Retinal pigment epithelial cell (primary cell): ENCODE measurements at regions not wholly inside any gene's neighbourhood (a gene's known extent, or its start where the extent isn't known, plus 50 kb on each side); places are given as distances from the start of the nearest gene placed in this dataset.

Source experiments
- DNase-seq: peaks from one replicate; pipeline ENCODE4 v3.0.0-alpha.2; 2010; ENCODE audit warnings: low read depth
- H3K4me3 ChIP-seq: 2 replicates; pipeline ENCODE4 v1.5.1; 2011; ENCODE audit warnings: mild to moderate bottlenecking, low read length, control low read depth, moderate library complexity
- TF ChIP-seq, protein P1 (sequence below): conservative IDR thresholded peaks from 2 replicates; pipeline ENCODE4 v1.5.1; 2011; ENCODE audit warnings: low read depth, low read length, control low read depth, inconsistent platforms

DNA sequence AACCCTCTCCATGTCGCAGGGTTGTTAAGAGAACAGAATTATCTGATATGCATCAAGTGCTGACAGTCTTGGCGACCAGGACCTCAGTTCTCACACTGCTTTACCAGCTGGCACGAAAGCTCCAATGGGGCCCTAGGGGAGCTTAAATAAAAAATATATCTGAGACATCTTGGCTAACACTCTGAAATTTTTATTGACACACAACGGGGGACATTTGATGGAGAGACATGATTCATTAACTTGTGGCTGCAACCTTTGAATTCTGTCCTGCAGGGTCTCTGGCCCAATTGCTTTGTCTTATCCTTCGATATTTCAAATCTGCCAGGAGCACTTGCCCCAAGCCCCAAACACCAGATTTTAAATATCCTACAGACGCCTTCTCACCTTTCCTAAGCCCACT lies 567.0 kb downstream of the AJAP1 start:
- H3K4me3 ChIP-seq: no peak overlapping the region
- DNase-seq: no peak
- TF ChIP-seq, protein P1, sequence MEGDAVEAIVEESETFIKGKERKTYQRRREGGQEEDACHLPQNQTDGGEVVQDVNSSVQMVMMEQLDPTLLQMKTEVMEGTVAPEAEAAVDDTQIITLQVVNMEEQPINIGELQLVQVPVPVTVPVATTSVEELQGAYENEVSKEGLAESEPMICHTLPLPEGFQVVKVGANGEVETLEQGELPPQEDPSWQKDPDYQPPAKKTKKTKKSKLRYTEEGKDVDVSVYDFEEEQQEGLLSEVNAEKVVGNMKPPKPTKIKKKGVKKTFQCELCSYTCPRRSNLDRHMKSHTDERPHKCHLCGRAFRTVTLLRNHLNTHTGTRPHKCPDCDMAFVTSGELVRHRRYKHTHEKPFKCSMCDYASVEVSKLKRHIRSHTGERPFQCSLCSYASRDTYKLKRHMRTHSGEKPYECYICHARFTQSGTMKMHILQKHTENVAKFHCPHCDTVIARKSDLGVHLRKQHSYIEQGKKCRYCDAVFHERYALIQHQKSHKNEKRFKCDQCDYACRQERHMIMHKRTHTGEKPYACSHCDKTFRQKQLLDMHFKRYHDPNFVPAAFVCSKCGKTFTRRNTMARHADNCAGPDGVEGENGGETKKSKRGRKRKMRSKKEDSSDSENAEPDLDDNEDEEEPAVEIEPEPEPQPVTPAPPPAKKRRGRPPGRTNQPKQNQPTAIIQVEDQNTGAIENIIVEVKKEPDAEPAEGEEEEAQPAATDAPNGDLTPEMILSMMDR: no peak

DNA sequence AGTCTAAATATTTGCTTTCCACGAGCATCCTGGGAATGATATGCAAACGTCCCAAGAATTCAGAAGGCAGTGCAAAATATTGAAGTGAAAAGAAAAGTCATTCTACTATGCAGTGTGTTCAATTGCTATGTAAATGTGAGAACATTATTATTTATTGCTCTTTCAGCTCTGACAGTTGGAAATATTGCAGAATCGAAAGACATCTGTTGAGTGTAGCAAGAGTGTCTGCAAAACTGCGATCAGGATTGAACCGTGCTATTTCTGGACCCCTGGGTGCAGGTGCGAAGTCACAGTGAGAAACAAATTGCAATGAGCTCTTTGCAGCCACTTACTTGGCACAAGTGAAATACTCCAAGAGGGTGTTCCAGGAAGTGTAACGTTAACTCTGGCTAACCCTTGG lies 566.4 kb downstream of the AJAP1 start:
- no peak for DNase-seq
- TF ChIP-seq, protein P1: no peak
- H3K4me3 ChIP-seq: no peak overlapping the region

DNA sequence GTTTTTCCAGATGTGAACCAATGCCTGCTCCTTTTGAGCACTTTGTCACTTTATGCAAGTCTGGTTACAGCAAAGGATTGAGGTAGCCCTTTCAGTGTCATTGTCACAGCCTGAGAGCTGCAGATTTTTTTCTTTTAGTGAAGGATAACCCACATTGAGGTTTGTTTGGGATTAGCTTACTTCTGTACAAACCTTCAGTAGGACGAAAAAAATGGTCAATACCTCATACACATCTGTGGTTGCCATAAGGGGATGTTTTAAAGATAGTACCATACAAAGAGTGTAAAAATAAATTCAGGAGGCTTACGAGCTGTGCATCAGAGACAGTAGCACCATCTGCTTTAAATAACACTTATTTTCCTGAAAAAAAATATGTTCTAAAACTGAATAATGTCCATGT lies 566.0 kb downstream of the AJAP1 start:
- no peak overlapping the region for H3K4me3 ChIP-seq
- TF ChIP-seq, protein P1: no peak
- DNase-seq: no peak

DNA sequence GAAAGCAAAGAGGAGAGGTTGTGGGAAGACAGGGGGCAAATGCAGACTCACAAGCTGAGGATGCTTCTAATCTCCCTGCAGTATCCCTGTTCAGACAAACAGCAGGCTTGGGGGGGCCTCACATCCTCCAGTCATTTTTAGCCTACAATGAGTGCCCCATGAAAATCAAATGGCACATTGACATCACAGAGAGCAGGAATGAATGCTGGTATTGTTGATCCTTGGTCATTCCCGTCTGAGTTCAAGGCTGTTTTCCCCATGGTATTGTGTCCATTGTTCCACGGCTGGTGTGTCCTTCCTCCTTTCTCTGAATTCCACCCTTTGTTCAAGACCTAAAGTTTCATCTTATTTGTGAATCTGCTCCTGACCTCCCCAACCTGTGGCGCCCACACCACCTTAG lies 545.6 kb downstream of the AJAP1 start:
- no peak overlapping the region for H3K4me3 ChIP-seq
- no peak for DNase-seq
- TF ChIP-seq, protein P1: no peak

DNA sequence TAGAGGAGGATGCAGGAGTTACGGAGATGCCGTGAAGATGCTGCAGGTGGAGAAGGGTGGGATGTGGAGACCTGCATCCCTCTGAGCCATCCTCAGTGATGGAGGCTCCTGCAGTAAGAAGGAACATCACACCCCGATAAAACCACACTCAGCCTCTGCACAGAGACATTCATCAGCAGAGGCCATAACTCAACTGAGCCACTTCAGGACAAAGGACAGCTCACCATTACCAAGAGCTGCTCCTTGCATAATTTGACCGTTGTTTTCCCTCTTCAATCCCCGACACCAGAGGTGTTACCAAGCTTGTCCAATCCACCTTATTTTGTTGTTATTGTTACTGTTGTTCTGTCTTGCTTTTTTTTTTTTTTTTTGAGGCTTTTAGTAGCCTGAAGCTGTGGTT lies 543.9 kb downstream of the AJAP1 start:
- TF ChIP-seq, protein P1: no peak
- no peak for DNase-seq
- no peak overlapping the region for H3K4me3 ChIP-seq

DNA sequence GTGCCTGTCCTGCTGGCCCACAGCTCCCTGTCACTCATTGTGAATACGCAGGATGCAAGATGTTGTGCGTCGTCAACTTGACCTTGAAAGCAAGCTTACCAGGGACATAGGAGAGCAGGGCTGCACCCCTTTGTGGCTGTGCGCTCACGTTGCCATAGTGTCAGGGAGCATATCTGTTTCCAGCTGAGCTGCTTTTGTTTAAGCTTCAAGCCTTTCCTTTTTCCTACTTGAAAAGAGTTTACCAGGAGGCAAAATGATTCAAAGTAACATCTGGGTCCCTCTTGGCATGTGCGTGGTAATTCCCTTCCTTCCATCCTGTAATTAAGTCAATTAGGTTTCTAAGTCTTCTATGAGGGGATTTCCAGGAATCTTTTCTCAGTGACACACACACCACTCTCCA lies 537.1 kb downstream of the AJAP1 start:
- TF ChIP-seq, protein P1: no peak
- H3K4me3 ChIP-seq: no peak overlapping the region
- no peak for DNase-seq

DNA sequence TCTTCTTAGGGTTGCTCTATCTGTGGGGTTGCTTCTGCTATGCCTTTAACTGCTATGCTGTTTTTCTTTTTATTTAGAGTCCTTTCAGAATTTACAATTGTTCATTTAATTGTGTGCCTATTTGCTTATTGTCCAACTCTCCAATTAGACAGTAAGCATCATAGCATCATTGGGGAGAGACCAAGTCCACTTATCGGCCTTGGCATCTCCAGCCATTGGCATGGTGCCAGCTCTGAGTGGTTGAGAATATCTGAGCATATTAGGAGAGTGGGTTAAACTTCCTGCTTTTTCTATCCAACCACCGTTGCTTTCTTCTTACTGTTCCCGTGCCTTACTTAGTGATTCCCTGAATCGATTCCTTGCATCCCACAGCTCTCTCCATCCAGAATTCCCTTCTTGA lies 535.0 kb downstream of the AJAP1 start:
- no peak for DNase-seq
- TF ChIP-seq, protein P1: no peak
- no peak overlapping the region for H3K4me3 ChIP-seq
